Left lung (tissue), 4 donors: ENCODE measurements at regions not wholly inside any gene's neighbourhood (a gene's known extent, or its start where the extent isn't known, plus 50 kb on each side); places are given as distances from the start of the nearest gene placed in this dataset.
"Not testable (repeated sequence)": the region's sequence is repeated elsewhere in the genome, so short reads cannot be mapped to it uniquely, and the experiment has no call there.

Source experiments
- ATAC-seq: fragments of 200-7000 bp; cut with Tn5 transposase; one replicate; pipeline ENCODE4 v1.9.1; 2020; ENCODE audit warnings: moderate library complexity
- DNase-seq, 4 donors: peaks; one replicate each; pipeline ENCODE4 v3.0.0-alpha.2; 2013 to 2020
- H3K27ac ChIP-seq, 2 donors: fragments of 200-600 bp; sonication (generic) in 1 of 2; one replicate each; pipeline versions ENCODE4 v1.5.0 to v1.8.0; 2020 to 2021
- H3K27me3 ChIP-seq, 2 donors: fragments of 200-600 bp; sonication (generic) in 1 of 2; one replicate each; pipeline versions ENCODE4 v1.5.0 to v1.8.0; 2020 to 2021
- H3K36me3 ChIP-seq, 2 donors: fragments of 200-600 bp; sonication (generic) in 1 of 2; one replicate each; pipeline versions ENCODE4 v1.5.0 to v1.8.0; 2020 to 2021
- H3K4me1 ChIP-seq, 2 donors: fragments of 200-600 bp; one replicate each; pipeline ENCODE4 v1.8.0; 2021
- H3K4me3 ChIP-seq, 2 donors: fragments of 200-600 bp; sonication (generic) in 1 of 2; one replicate each; pipeline versions ENCODE4 v1.5.0 to v1.8.0; 2020 to 2021; ENCODE audit warnings: mild to moderate bottlenecking in 1 of 2
- H3K9me3 ChIP-seq, 2 donors: fragments of 200-600 bp; sonication (generic) in 1 of 2; one replicate each; pipeline versions ENCODE4 v1.5.0 to v1.8.0; 2020 to 2021
- CTCF ChIP-seq, 2 donors: fragments of 200-600 bp; sonication (generic) in 1 of 2; IDR thresholded peaks; one replicate each; pipeline versions ENCODE4 v1.5.0 to v1.8.0; 2021; ENCODE audit warnings: antibody characterized with exemption in 2 of 2
- intact Hi-C, 2 donors: fragments of 100-400 bp; cut with DNase I; formaldehyde crosslinking; loops; one replicate each; pipeline versions ENCODE4 v1.11.2 to v1.14.2; 2022
- donor health status: DM: no; HTN: yes; CAD: no.
- donor health status: DM: no; HTN: no; CAD: no.

DNA sequence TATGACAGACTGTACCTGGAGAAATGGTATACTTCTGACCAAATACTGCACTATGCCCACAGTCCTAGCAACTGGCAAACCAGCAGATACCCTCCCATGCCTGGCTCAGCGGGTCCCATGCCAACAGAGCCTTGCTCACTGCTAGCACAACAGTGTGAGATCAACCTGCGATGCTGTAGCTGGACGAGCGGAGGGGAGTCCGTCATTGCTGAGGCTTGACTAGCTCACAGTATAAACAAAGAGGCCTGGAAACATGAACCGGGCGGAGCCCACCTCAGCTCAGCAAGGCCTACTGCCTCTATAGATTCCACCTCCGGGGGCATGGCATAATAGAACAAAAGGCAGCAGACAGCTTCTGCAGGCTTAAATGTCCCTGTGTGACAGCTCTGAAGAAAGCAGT lies 93.2 kb upstream of the CAB39 start:
- no peaks in the 10 kb centered on the region for H3K4me1 ChIP-seq
- intact Hi-C loops: no loop called here
- TF ChIP-seq CTCF (IDR thresholded peaks at IDR 0.05): no peak
- ATAC-seq: no peak
- no peak overlapping the region for H3K27ac ChIP-seq
- no peaks in the 10 kb centered on the region for H3K27me3 ChIP-seq
- no peaks in the 10 kb centered on the region for H3K9me3 ChIP-seq
- no peaks in the 10 kb centered on the region for H3K36me3 ChIP-seq
- H3K4me3 ChIP-seq: no peak overlapping the region
- DNase-seq: no peak

GRCh38 chr2:230625220-230625619 lies 87.4 kb upstream of the CAB39 start:
- H3K4me1 ChIP-seq, H3K4me3 ChIP-seq, H3K9me3 ChIP-seq, H3K27me3 ChIP-seq, DNase-seq, H3K27ac ChIP-seq, H3K36me3 ChIP-seq, intact Hi-C loops, ATAC-seq: not testable (repeated sequence)

GRCh38 chr2:230627091-230627490 lies 85.6 kb upstream of the CAB39 start:
- intact Hi-C loops, H3K27ac ChIP-seq, H3K36me3 ChIP-seq, H3K4me1 ChIP-seq, H3K27me3 ChIP-seq, DNase-seq, ATAC-seq, H3K9me3 ChIP-seq, H3K4me3 ChIP-seq: not testable (repeated sequence)

- Histone ChIP-seq H3K4me1 (peaks cover 4% of the 10 kb centered on the region in 2 donors), H3K36me3 (no peaks in the 10 kb centered on the region), H3K27me3 (no peaks in the 10 kb centered on the region), H3K9me3 (no peaks in the 10 kb centered on the region), H3K4me3 (no peak overlapping the region), H3K27ac (no peak overlapping the region)
- DNase-seq (peak in 2 of 4 donors; percentile 55 to 71), ATAC-seq (peak; percentile 96)
- intact Hi-C loops: no loop called here
- no peak for TF ChIP-seq CTCF (IDR thresholded peaks at IDR 0.05)
Observed at GRCh38 chr2:230627806-230628724, 84.6 kb upstream of the CAB39 start.

GRCh38 chr2:230631470-230631869 lies 81.2 kb upstream of the CAB39 start:
- DNase-seq (no peak), ATAC-seq (no peak)
- intact Hi-C loops: no loop called here
- H3K27me3 ChIP-seq: no peaks in the 10 kb centered on the region
- H3K36me3 ChIP-seq: no peaks in the 10 kb centered on the region
- no peak overlapping the region for H3K4me3 ChIP-seq
- H3K4me1 ChIP-seq: peaks cover 4% of the 10 kb centered on the region in 2 donors
- TF ChIP-seq CTCF (IDR thresholded peaks at IDR 0.05): no peak
- no peak overlapping the region for H3K27ac ChIP-seq
- H3K9me3 ChIP-seq: no peaks in the 10 kb centered on the region

DNA sequence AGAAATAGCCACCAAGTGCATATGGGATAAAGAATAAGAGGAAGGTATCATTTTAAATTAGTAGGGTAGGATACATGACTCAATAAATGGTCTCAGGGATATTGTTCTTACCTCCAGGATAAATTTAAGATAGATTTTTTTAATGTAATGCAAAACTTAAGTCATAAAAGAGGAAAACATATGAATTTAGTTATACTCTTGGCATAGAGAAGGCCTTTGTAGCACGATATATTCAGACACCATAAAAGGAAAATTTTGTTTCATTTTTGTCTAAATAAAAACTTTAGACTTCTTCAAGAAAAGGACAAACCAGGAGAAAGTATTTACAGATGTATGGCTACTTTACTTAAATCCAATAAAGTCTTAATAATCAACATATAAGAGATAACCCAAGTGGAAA lies 78.5 kb upstream of the CAB39 start:
- Histone ChIP-seq H3K4me1 (no peaks in the 10 kb centered on the region), H3K4me3 (no peak overlapping the region), H3K27ac (no peak overlapping the region), H3K9me3 (no peaks in the 10 kb centered on the region), H3K27me3 (no peaks in the 10 kb centered on the region), H3K36me3 (no peaks in the 10 kb centered on the region)
- intact Hi-C loops: no loop called here
- ATAC-seq: no peak
- no peak for TF ChIP-seq CTCF (IDR thresholded peaks at IDR 0.05)
- no peak for DNase-seq

DNA sequence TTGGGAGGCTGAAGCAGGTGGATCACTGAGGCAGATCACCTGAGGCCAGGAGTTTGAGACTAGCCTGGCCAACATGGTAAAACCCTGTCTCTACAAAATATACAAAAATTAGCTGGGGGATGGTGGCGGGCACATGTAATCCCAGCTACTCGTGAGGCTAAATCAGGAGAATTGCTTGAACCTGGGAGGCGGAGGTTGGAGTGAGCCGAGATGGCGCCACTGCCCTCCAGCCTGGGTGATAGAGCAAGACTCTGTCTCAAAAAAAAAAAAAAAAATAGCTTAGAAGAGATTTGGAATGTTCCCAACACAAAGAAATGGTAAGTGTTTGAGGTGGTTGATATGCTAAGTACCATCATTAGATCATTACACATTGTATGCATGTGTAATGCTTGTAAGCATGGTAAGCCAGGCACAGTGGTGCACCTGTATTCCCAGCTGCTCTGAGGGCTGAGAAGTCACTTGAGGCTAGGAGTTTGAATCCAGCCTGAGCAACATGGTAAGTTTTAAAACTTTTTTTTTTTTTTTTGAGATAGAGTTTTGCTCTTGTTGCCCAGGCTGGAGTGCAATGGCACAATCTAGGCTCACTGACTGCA lies 77.8 kb upstream of the CAB39 start:
- DNase-seq (peak in 1 of 4 donors; percentile 29), ATAC-seq (peak; percentile 97)
- H3K9me3 ChIP-seq, intact Hi-C loops, H3K4me3 ChIP-seq, H3K36me3 ChIP-seq, H3K27me3 ChIP-seq, H3K27ac ChIP-seq, H3K4me1 ChIP-seq: not testable (repeated sequence)
